Keratinocyte (primary cell): ENCODE measurements at regions not wholly inside any gene's neighbourhood (a gene's known extent, or its start where the extent isn't known, plus 50 kb on each side); places are given as distances from the start of the nearest gene placed in this dataset.

Experiments
- DNase-seq: peaks from one replicate; pipeline ENCODE4 v3.0.0-alpha.2; 2011; ENCODE audit warnings: low read depth, missing footprints, low spot score
- FAIRE-seq: peaks from 2 replicates; lab custom pipeline; 2011; peaks lifted over from hg19 to GRCh38; lab: Jason Lieb, UNC
- H2AFZ ChIP-seq: 2 replicates; pipeline ENCODE4 v1.6.0; 2012; ENCODE audit warnings: low read length, control low read depth, inconsistent platforms; ENCODE audit not compliant: control insufficient read depth
- H3K27ac ChIP-seq: 2 replicates; pipeline ENCODE4 v1.5.1; 2011; ENCODE audit warnings: low read length; ENCODE audit not compliant: control insufficient read depth, insufficient read depth
- H3K27me3 ChIP-seq: 3 replicates; pipeline ENCODE4 v1.6.0; 2011; ENCODE audit warnings: low read length; ENCODE audit not compliant: control insufficient read depth, insufficient read depth; ENCODE audit errors: extremely low read depth
- H3K36me3 ChIP-seq, 2 experiments: 2 replicates in 1 of 2; 3 replicates in 1 of 2; pipeline ENCODE4 v1.5.1; 2011; ENCODE audit warnings: low read length in 2 of 2, mild to moderate bottlenecking in 1 of 2; ENCODE audit not compliant: control insufficient read depth in 2 of 2, insufficient read depth in 2 of 2; ENCODE audit errors: extremely low read depth in 1 of 2
- H3K4me1 ChIP-seq: 3 replicates; pipeline ENCODE4 v1.5.1; 2011; ENCODE audit warnings: low read length; ENCODE audit not compliant: control insufficient read depth, insufficient read depth; ENCODE audit errors: extremely low read depth
- H3K4me2 ChIP-seq: 3 replicates; pipeline ENCODE4 v1.6.0; 2011; ENCODE audit warnings: low read depth, low read length; ENCODE audit not compliant: control insufficient read depth, insufficient read depth; ENCODE audit errors: extremely low read depth
- H3K4me3 ChIP-seq, 3 experiments: fragments of 200-600 bp in 1 of 3; sonication (generic) in 1 of 3; 2 replicates in 2 of 3; 3 replicates in 1 of 3; pipeline ENCODE4 v1.5.1; 2011 to 2016; ENCODE audit warnings: low read length in 3 of 3, mild to moderate bottlenecking in 3 of 3, control low read depth in 2 of 3, inconsistent platforms in 1 of 3, low read depth in 1 of 3, mixed read lengths in 1 of 3, mixed run types in 1 of 3, moderate library complexity in 1 of 3; ENCODE audit not compliant: control insufficient read depth in 2 of 3, insufficient read depth in 2 of 3; ENCODE audit errors: extremely low read depth in 1 of 3
- H3K79me2 ChIP-seq: 2 replicates; pipeline ENCODE4 v1.6.0; 2012; ENCODE audit warnings: low read length; ENCODE audit not compliant: control insufficient read depth, insufficient read depth
- H3K9ac ChIP-seq: 3 replicates; pipeline ENCODE4 v1.6.0; 2011; ENCODE audit warnings: low read length; ENCODE audit not compliant: control insufficient read depth, insufficient read depth; ENCODE audit errors: extremely low read depth
- H3K9me1 ChIP-seq: 3 replicates; pipeline ENCODE4 v1.6.0; 2011; ENCODE audit warnings: low read length; ENCODE audit not compliant: control insufficient read depth, insufficient read depth; ENCODE audit errors: extremely low read depth
- H3K9me3 ChIP-seq: 2 replicates; pipeline ENCODE4 v1.5.1; 2012; ENCODE audit warnings: low read depth, low read length; ENCODE audit not compliant: control insufficient read depth
- H4K20me1 ChIP-seq: 3 replicates; pipeline ENCODE4 v1.6.0; 2011; ENCODE audit warnings: low read length; ENCODE audit not compliant: control insufficient read depth, insufficient read depth; ENCODE audit errors: extremely low read depth
- CTCF ChIP-seq, 3 experiments: IDR thresholded peaks in 1 of 3; conservative IDR thresholded peaks in 1 of 3; optimal IDR thresholded peaks in 1 of 3; 2 replicates in 2 of 3; 3 replicates in 1 of 3; pipeline versions ENCODE3 to v1.5.1; 2011; ENCODE audit warnings: low read length in 3 of 3, mild to moderate bottlenecking in 3 of 3, moderate library complexity in 2 of 3, control low read depth in 1 of 3, inconsistent platforms in 1 of 3; ENCODE audit not compliant: insufficient read depth in 2 of 3; ENCODE audit errors: extremely low read depth in 1 of 3
- EZH2 ChIP-seq: IDR thresholded peaks from one replicate; pipeline ENCODE4 v1.6.1; 2012; ENCODE audit warnings: inconsistent platforms, mild to moderate bottlenecking, low read length, moderate library complexity
- dilution Hi-C: fragments of 300-500 bp; cut with MboI; formaldehyde crosslinking; loops from one replicate; pipeline ENCODE4 v1.7.0; 2020; ENCODE audit warnings: low sequenced_read_pairs; ENCODE audit not compliant: extremely low pct_ligation_motif_present

- Histone ChIP-seq H3K4me3 (no peak overlapping the region), H4K20me1 (no peaks in the 10 kb centered on the region), H3K4me1 (no peaks in the 10 kb centered on the region), H3K4me2 (no peak overlapping the region), H3K27ac (no peak overlapping the region), H2AFZ (no peak overlapping the region), H3K79me2 (no peaks in the 10 kb centered on the region), H3K9me1 (no peaks in the 10 kb centered on the region), H3K36me3 (no peaks in the 10 kb centered on the region), H3K9me3 (no peaks in the 10 kb centered on the region), H3K27me3 (no peaks in the 10 kb centered on the region), H3K9ac (no peak overlapping the region)
- no peak for TF ChIP-seq CTCF (optimal IDR thresholded peaks at IDR 0.05 in 1 of 3, IDR thresholded peaks at IDR 0.05 in 1 of 3, conservative IDR thresholded peaks at IDR 0.05 in 1 of 3; ENCODE audit: extremely low read depth in 1 of 3, insufficient read depth in 2 of 3, low read length in 3 of 3)
- TF ChIP-seq EZH2 = no peak
- no peak for FAIRE-seq
- no peak for DNase-seq
- dilution Hi-C loops = no loop called here
Measured at GRCh38 chr16:13803974-13804373, 116.0 kb upstream of the ERCC4 start.

GRCh38 chr16:13805951-13806350 is 114.0 kb upstream of the ERCC4 start:
- no peaks in the 10 kb centered on the region for H3K36me3 ChIP-seq

More at GRCh38 chr16:13805951-13806350, 114.0 kb upstream of the ERCC4 start:
- Histone ChIP-seq H4K20me1 (no peaks in the 10 kb centered on the region), H3K27ac (no peak overlapping the region), H3K27me3 (no peaks in the 10 kb centered on the region), H3K4me3 (no peak overlapping the region), H3K4me2 (no peak overlapping the region), H3K4me1 (no peaks in the 10 kb centered on the region), H3K9me3 (no peaks in the 10 kb centered on the region), H3K9ac (no peak overlapping the region), H3K79me2 (no peaks in the 10 kb centered on the region), H3K9me1 (no peaks in the 10 kb centered on the region), H2AFZ (no peak overlapping the region)
- dilution Hi-C loops = no loop called here
- TF ChIP-seq EZH2 (no peak), CTCF (optimal IDR thresholded peaks at IDR 0.05 in 1 of 3, IDR thresholded peaks at IDR 0.05 in 1 of 3, conservative IDR thresholded peaks at IDR 0.05 in 1 of 3; ENCODE audit: extremely low read depth in 1 of 3, insufficient read depth in 2 of 3, low read length in 3 of 3) (no peak)
- DNase-seq = no peak
- no peak for FAIRE-seq
